ENCODE measurements at regions not wholly inside any gene's neighbourhood (a gene's known extent, or its start where the extent isn't known, plus 50 kb on each side); places are given as distances from the start of the nearest gene placed in this dataset.

DNA sequence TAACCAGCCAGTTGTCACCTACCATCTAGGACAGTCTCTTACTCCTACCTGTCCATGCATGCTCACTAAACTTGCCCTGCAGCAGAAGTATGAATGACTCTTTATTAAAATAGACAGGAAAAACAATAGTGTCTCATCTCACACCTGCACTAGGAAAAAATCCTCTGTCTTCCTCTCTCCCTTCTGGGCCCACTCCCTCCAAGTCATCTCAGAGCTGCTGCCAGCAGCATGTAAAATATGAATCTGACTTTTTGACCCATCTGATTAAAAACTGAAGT lies 93.5 kb upstream of the THBS1 start:
- Histone ChIP-seq H3K79me2 (ENCODE audit: control insufficient read depth, insufficient read depth, low read length, unreplicated experiment) (no peaks in the 10 kb centered on the region), H3K4me1 (ENCODE audit: control insufficient read depth, insufficient read depth, low read length, unreplicated experiment) (no peaks in the 10 kb centered on the region), H3K27me3 (ENCODE audit: insufficient read depth, low read length) (no peaks in the 10 kb centered on the region), H3K36me3 (ENCODE audit: insufficient read depth, low read length) (no peaks in the 10 kb centered on the region), H3K27ac (ENCODE audit: low read depth, low read length) (no peak overlapping the region), H2AFZ (ENCODE audit: low read length, unreplicated experiment) (no peak overlapping the region), H3K4me3 (ENCODE audit: low read depth, low read length) (no peak overlapping the region)

DNA sequence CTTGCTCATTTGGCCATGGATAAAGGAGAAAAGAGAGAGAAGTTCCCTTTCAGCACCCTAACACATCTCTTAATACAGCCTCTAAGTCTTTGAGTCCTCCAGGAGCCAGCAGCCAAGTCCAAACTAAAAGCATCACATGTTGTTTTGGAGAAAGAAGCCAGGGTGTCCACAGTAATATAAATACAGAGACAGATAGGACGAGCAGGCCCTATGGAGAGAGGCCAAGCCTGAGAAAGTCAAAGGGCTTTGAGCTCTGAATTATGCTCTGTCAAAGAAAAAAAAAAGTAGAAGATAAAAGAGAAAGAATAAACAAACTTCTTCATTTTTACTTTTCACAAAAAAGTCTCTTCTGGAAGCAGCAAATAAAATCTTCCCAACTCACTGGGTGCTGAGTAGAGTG lies 92.4 kb upstream of the THBS1 start:
- Histone ChIP-seq H3K4me3 (ENCODE audit: low read depth, low read length) (no peak overlapping the region), H3K4me1 (ENCODE audit: control insufficient read depth, insufficient read depth, low read length, unreplicated experiment) (no peaks in the 10 kb centered on the region), H3K27ac (ENCODE audit: low read depth, low read length) (no peak overlapping the region), H2AFZ (ENCODE audit: low read length, unreplicated experiment) (no peak overlapping the region), H3K36me3 (ENCODE audit: insufficient read depth, low read length) (no peaks in the 10 kb centered on the region), H3K27me3 (ENCODE audit: insufficient read depth, low read length) (no peaks in the 10 kb centered on the region), H3K79me2 (ENCODE audit: control insufficient read depth, insufficient read depth, low read length, unreplicated experiment) (no peaks in the 10 kb centered on the region)

DNA sequence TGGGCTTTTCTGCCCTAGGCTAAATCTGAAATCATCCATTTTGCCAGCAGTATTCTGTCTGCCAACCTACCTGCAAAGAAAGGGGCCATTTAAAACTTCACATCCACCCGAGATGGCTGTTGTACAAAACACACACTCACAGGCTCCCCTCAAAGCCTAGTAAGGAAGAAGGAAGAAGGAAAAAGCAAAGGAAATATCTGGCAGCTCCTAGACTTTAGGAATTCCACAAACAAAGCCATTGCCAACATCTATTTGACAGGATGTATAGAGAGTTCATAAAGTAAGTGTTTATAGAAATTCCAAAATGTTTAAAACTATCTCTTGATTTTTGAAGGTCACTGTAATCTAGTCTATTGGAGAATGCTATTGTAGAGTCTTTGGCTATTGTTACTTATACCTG lies 91.9 kb upstream of the THBS1 start:
- H3K79me2 ChIP-seq (ENCODE audit: control insufficient read depth, insufficient read depth, low read length, unreplicated experiment) = no peaks in the 10 kb centered on the region
- H3K4me1 ChIP-seq (ENCODE audit: control insufficient read depth, insufficient read depth, low read length, unreplicated experiment) = no peaks in the 10 kb centered on the region
- H3K27ac ChIP-seq (ENCODE audit: low read depth, low read length) = no peak overlapping the region
- H3K36me3 ChIP-seq (ENCODE audit: insufficient read depth, low read length) = no peaks in the 10 kb centered on the region
- H3K27me3 ChIP-seq (ENCODE audit: insufficient read depth, low read length) = no peaks in the 10 kb centered on the region
- H3K4me3 ChIP-seq (ENCODE audit: low read depth, low read length) = no peak overlapping the region
- no peak overlapping the region for H2AFZ ChIP-seq (ENCODE audit: low read length, unreplicated experiment)

DNA sequence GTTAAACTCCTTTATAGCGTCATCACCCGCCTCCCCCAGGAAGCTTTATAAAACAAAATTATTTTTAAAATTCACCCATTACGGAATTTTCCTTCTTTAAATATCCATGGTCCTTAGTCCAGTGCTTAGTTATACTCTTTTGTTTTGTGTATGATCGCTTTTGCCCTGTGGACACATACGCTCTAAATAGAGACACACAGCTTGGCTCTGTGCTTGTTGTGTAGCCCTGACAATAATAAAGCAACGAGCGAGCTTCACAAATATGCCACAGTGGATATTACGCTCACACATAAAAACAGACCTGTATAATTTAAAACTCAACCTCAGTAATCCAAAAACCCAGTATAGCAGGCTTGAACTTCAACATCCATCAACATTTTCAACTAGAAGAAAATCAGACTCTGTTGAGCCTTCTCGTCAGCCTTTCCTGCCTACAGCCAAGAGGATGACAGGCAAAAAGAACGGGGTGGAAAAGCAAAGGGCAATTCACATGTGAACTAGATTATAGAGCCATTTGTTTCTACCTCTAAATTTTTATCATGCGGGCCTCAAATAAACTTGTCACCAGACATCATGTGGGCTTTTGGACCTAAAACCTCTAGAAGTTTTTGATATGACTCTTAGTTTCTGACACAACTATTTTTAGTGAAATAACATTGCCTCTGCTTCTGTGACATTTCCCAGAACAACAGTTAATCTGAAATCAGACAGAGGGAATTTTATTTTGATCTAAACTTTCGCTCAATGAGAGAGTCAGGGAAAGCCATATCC lies 89.6 kb upstream of the THBS1 start:
- Histone ChIP-seq H3K4me3 (ENCODE audit: low read depth, low read length) (no peak overlapping the region), H3K36me3 (ENCODE audit: insufficient read depth, low read length) (no peaks in the 10 kb centered on the region), H3K79me2 (ENCODE audit: control insufficient read depth, insufficient read depth, low read length, unreplicated experiment) (no peaks in the 10 kb centered on the region), H3K27ac (ENCODE audit: low read depth, low read length) (no peak overlapping the region), H3K4me1 (ENCODE audit: control insufficient read depth, insufficient read depth, low read length, unreplicated experiment) (no peaks in the 10 kb centered on the region), H3K27me3 (ENCODE audit: insufficient read depth, low read length) (no peaks in the 10 kb centered on the region; the same call in 1 of the 2 replicates), H2AFZ (ENCODE audit: low read length, unreplicated experiment) (no peak overlapping the region)

DNA sequence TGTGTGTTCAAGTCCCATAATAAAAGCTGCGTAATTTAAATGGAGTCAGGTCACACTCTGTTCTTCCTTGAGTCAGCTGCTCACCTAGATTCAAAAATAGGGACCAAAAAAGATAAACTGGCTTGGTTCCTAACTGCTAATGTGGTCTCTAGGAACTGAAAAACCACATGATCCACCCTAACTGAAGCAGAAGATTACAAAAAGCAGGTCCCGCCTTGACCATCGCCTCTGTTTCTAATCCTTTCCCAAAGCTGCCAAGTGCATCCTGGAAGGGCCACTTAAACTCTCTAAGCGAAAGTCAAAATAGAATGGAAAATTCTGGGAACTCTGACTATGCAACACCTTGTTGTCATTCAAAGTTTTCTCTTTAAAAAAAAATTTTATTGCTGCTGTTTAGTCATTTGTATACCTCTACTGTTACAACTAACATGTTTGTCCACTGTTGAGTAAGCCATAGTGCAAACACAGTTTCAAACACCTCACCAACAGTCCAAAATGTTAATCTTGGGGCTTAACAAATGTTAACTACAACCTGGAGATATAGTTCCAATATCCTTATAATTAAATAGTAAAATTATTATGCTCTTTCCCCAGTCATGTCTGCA lies 88.9 kb upstream of the THBS1 start:
- H3K4me1 ChIP-seq (ENCODE audit: control insufficient read depth, insufficient read depth, low read length, unreplicated experiment) = no peaks in the 10 kb centered on the region
- H3K79me2 ChIP-seq (ENCODE audit: control insufficient read depth, insufficient read depth, low read length, unreplicated experiment) = no peaks in the 10 kb centered on the region
- H3K36me3 ChIP-seq (ENCODE audit: insufficient read depth, low read length) = no peaks in the 10 kb centered on the region
- no peak overlapping the region for H2AFZ ChIP-seq (ENCODE audit: low read length, unreplicated experiment)
- H3K27ac ChIP-seq (ENCODE audit: low read depth, low read length) = no peak overlapping the region
- no peak overlapping the region for H3K4me3 ChIP-seq (ENCODE audit: low read depth, low read length)
- no peaks in the 10 kb centered on the region; the same call in 1 of the 2 replicates for H3K27me3 ChIP-seq (ENCODE audit: insufficient read depth, low read length)

DNA sequence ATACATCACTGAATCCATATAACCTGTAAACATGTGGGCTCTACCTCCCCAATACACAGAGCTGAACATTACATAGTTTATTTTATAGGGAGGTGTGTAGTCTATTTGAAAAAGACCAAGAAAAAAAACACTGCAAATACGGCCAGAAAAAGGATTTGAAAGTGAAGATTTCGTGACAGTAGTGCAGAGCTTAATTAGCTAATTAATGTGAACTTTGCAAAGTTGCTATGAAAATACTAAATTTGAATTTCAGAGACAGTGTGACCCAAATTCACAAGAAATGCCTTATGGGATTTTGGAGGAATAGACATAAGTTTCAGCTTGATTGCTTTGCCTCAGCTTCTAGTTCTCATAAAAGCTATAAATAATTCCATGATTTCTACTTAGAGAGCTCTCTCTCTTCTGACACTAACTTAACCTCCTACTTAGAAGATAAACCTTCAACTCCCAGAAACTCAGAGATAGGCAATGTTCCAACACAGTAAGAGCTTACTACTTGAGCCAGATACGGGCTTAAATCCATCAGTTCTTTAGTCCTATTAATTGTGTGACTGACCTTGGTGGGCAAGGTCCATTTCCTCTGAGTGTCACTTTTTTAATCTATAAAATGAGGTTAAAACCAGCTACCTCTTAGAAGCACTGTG lies 87.3 kb upstream of the THBS1 start:
- H2AFZ ChIP-seq (ENCODE audit: low read length, unreplicated experiment) = no peak overlapping the region
- no peaks in the 10 kb centered on the region for H3K79me2 ChIP-seq (ENCODE audit: control insufficient read depth, insufficient read depth, low read length, unreplicated experiment)
- no peaks in the 10 kb centered on the region for H3K4me1 ChIP-seq (ENCODE audit: control insufficient read depth, insufficient read depth, low read length, unreplicated experiment)
- no peaks in the 10 kb centered on the region; the same call in 1 of the 2 replicates for H3K27me3 ChIP-seq (ENCODE audit: insufficient read depth, low read length)
- H3K4me3 ChIP-seq (ENCODE audit: low read depth, low read length) = no peak overlapping the region
- H3K27ac ChIP-seq (ENCODE audit: low read depth, low read length) = no peak overlapping the region
- H3K36me3 ChIP-seq (ENCODE audit: insufficient read depth, low read length) = no peaks in the 10 kb centered on the region

DNA sequence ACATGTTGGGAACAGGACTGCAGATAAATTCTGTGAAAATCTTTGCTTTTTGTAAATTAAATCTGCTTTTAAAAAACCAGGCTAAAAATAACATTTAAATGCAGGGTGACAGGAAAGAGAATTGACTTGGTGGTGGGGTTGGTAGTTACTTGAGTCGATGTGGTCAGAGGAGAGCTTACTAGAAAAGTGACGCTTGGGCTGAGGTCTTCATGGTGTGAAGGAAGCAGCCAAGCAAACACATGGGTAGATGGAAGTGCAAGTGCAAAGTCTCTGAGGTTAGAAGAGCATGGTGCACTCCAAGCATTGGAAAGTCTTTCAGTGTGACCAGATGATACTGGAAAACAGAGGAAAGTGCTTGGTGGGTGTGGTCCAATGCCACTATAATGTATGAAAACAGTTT lies 86.4 kb upstream of the THBS1 start:
- Histone ChIP-seq H3K4me3 (ENCODE audit: low read depth, low read length) (no peak overlapping the region), H3K27ac (ENCODE audit: low read depth, low read length) (no peak overlapping the region), H3K27me3 (ENCODE audit: insufficient read depth, low read length) (no peaks in the 10 kb centered on the region; the same call in 1 of the 2 replicates), H2AFZ (ENCODE audit: low read length, unreplicated experiment) (no peak overlapping the region), H3K79me2 (ENCODE audit: control insufficient read depth, insufficient read depth, low read length, unreplicated experiment) (no peaks in the 10 kb centered on the region), H3K4me1 (ENCODE audit: control insufficient read depth, insufficient read depth, low read length, unreplicated experiment) (no peaks in the 10 kb centered on the region), H3K36me3 (ENCODE audit: insufficient read depth, low read length) (no peaks in the 10 kb centered on the region)

DNA sequence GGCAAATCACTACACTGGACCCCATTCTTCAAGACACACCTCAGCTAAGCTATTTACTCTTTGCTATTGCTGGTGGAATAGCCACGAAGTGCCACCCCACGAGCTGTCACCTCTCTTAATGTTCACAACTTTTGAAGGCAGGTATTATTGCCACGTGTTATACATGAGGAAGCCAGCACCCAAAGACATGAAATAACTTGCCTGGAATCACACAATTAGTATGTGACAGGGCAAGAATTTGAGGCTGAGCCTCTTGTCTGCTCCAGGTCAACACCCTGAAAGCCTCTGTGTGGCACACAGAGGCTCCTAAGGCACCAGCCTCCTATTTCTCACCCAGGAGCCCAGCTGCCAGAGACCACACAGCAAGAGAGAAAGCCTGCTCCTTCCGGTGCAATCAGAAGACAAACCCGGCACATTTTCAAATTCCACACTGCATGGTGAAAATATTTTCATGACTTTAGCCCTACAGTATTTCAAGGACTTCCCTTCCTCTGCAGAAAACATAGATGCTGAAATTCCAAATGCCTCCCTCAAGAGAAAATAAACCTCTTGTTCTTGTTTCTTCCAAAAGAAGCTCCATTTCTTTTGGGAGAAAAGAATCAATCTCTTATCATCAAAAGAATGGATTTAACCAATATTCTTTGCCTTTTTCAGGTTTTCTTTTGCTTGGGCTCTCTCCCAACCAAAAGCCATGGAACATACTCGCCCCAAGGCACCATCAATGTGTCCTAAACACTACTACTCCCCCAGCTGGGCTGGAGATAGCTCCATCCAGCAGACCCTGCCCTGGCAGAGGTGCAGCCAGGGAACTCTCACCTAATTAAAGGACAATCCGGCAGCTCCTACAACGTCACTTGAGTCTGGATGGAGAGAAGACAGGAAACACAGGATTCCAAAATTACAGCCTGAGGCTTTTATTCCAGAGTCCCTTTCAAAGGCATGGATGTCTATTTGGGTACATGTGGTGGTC lies 84.7 kb upstream of the THBS1 start:
- H3K27ac ChIP-seq (ENCODE audit: low read depth, low read length) = no peak overlapping the region
- no peaks in the 10 kb centered on the region for H3K36me3 ChIP-seq (ENCODE audit: insufficient read depth, low read length)
- no peaks in the 10 kb centered on the region for H3K79me2 ChIP-seq (ENCODE audit: control insufficient read depth, insufficient read depth, low read length, unreplicated experiment)
- no peaks in the 10 kb centered on the region for H3K4me1 ChIP-seq (ENCODE audit: control insufficient read depth, insufficient read depth, low read length, unreplicated experiment)
- no peak overlapping the region for H3K4me3 ChIP-seq (ENCODE audit: low read depth, low read length)
- H2AFZ ChIP-seq (ENCODE audit: low read length, unreplicated experiment) = no peak overlapping the region
- H3K27me3 ChIP-seq (ENCODE audit: insufficient read depth, low read length) = no peaks in the 10 kb centered on the region; the same call in 1 of the 2 replicates

DNA sequence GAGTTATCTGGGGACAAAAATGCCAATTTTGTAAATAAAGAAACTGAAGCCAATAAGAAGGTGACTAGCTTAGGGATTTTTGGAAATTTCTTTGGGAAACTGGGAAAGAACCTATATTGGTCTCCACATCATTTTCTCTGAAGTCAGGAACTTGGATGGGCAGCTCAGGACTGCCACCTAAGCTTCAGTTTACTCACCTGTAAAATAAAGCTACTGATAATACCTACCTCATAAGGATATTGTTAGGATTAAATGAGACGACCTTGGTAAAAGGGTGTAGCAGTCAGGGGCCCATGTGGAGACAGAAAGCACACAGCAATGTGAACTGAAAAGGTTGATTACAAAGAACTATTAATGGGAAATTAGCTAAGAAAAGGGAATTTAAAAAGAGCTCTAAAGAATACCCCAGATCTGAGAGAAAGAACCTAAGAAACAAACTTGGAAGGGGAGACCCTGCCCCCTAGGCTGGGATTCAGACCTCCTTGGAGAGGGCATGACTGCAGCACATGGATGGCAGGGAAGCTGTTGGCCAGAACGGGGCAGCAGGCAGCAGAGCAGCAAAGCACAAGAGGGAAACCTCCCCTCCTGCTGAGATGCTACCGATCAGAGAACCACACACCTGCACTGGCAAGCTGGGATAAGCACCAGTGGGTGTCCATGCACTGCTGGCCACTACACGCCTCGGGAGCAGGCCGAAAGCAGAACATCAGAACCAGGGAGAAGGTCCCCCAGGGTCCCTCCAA lies 83.7 kb upstream of the THBS1 start:
- H3K27ac ChIP-seq (ENCODE audit: low read depth, low read length) = no peak overlapping the region
- no peaks in the 10 kb centered on the region for H3K36me3 ChIP-seq (ENCODE audit: insufficient read depth, low read length)
- no peaks in the 10 kb centered on the region; the same call in 1 of the 2 replicates for H3K27me3 ChIP-seq (ENCODE audit: insufficient read depth, low read length)
- no peak overlapping the region for H2AFZ ChIP-seq (ENCODE audit: low read length, unreplicated experiment)
- H3K79me2 ChIP-seq (ENCODE audit: control insufficient read depth, insufficient read depth, low read length, unreplicated experiment) = no peaks in the 10 kb centered on the region
- no peaks in the 10 kb centered on the region for H3K4me1 ChIP-seq (ENCODE audit: control insufficient read depth, insufficient read depth, low read length, unreplicated experiment)
- no peak overlapping the region for H3K4me3 ChIP-seq (ENCODE audit: low read depth, low read length)

All from ACC112 (cell line).